ENCODE measurements at regions not wholly inside any gene's neighbourhood (a gene's known extent, or its start where the extent isn't known, plus 50 kb on each side); places are given as distances from the start of the nearest gene placed in this dataset.

GRCh38 chr5:174326372-174326771, 280.9 kb downstream of the NSG2 start:
- Histone ChIP-seq H3K9me3 (replicated peaks in 1 of 2; ENCODE audit: control insufficient read depth in 1 of 2, insufficient read depth in 1 of 2, low read length in 2 of 2) (no peaks in the 10 kb centered on the region), H3K79me2 (ENCODE audit: insufficient read depth, low read length) (no peaks in the 10 kb centered on the region), H4K20me1 (ENCODE audit: insufficient read depth, low read length) (no peaks in the 10 kb centered on the region), H3K27ac (ENCODE audit: low read depth in 1 of 2, low read length in 2 of 2) (no peak overlapping the region), H2AFZ (ENCODE audit: insufficient read depth, low read depth, low read length, poor library complexity, severe bottlenecking) (no peak overlapping the region), H3K9ac (ENCODE audit: insufficient read depth, low read length, poor library complexity, severe bottlenecking) (peak overlapping the region; percentile 21), H3K27me3 (ENCODE audit: control insufficient read depth in 2 of 2, insufficient read depth in 2 of 2, low read length in 2 of 2) (no peaks in the 10 kb centered on the region), H3K36me3 (replicated peaks in 1 of 2; ENCODE audit: control insufficient read depth in 1 of 2, insufficient read depth in 2 of 2, low read length in 2 of 2) (no peaks in the 10 kb centered on the region), H3K4me3 (replicated peaks in 1 of 3; ENCODE audit: low read depth in 2 of 3, low read length in 3 of 3) (no peak overlapping the region), H3K4me1 (ENCODE audit: control insufficient read depth in 1 of 2, insufficient read depth in 2 of 2, low read length in 2 of 2) (no peaks in the 10 kb centered on the region), H3K4me2 (replicated peaks; ENCODE audit: extremely low read depth, low read length, poor library complexity, severe bottlenecking) (no peak overlapping the region)
- H3K27me3 Mint-ChIP-seq (ENCODE audit: low read depth in 3 of 3): peaks cover 0 to 16% (median 7%) of the 10 kb centered on the region in 3 donors
- H3K9me3 Mint-ChIP-seq: peaks cover 0 to under 1% (median 0%) of the 10 kb centered on the region in 7 donors
- no peak overlapping the region for H3K4me3 Mint-ChIP-seq
- peak overlapping the region in 1 of 7 donors; percentile 55 for H3K27ac Mint-ChIP-seq
- 88% methylated on average over 2 of the region's 3 CpGs for WGBS (ENCODE audit: insufficient coverage)
- intact Hi-C loops (cut with micrococcal nuclease): no loop called here
- DNase-seq: no peak
- TF ChIP-seq CTCF (IDR thresholded peaks at IDR 0.05): no peak
- no peaks in the 10 kb centered on the region for H3K36me3 Mint-ChIP-seq
- no peaks in the 10 kb centered on the region for H3K4me1 Mint-ChIP-seq

- H3K4me1 Mint-ChIP-seq: no peaks in the 10 kb centered on the region
- intact Hi-C loops (cut with micrococcal nuclease): no loop called here
These were observed 281.9 kb downstream of the NSG2 start for GRCh38 chr5:174327317-174327864.

More at GRCh38 chr5:174327317-174327864, 281.9 kb downstream of the NSG2 start:
- H3K27ac ChIP-seq (ENCODE audit: low read depth in 1 of 2, low read length in 2 of 2): no peak overlapping the region
- Mint-ChIP-seq H3K9me3 (no peaks in the 10 kb centered on the region), H3K27me3 (ENCODE audit: low read depth in 3 of 3) (peaks cover 0 to 15% (median 7%) of the 10 kb centered on the region in 3 donors), H3K36me3 (no peaks in the 10 kb centered on the region), H3K4me3 (no peak overlapping the region), H3K27ac (no peak overlapping the region)
- no peak overlapping the region for H3K4me2 ChIP-seq (replicated peaks; ENCODE audit: extremely low read depth, low read length, poor library complexity, severe bottlenecking)
- H3K36me3 ChIP-seq (replicated peaks in 1 of 2; ENCODE audit: control insufficient read depth in 1 of 2, insufficient read depth in 2 of 2, low read length in 2 of 2): no peaks in the 10 kb centered on the region
- peak in 2 of 3 donors; percentile 12 to 24 for DNase-seq
- H2AFZ ChIP-seq (ENCODE audit: insufficient read depth, low read depth, low read length, poor library complexity, severe bottlenecking): no peak overlapping the region
- no peaks in the 10 kb centered on the region for H3K4me1 ChIP-seq (ENCODE audit: control insufficient read depth in 1 of 2, insufficient read depth in 2 of 2, low read length in 2 of 2)
- no peaks in the 10 kb centered on the region for H3K79me2 ChIP-seq (ENCODE audit: insufficient read depth, low read length)
- no peaks in the 10 kb centered on the region for H3K27me3 ChIP-seq (ENCODE audit: control insufficient read depth in 2 of 2, insufficient read depth in 2 of 2, low read length in 2 of 2)
- no peak overlapping the region for H3K9ac ChIP-seq (ENCODE audit: insufficient read depth, low read length, poor library complexity, severe bottlenecking)
- peak; percentile 66 for TF ChIP-seq CTCF (IDR thresholded peaks at IDR 0.05)
- no peak overlapping the region for H3K4me3 ChIP-seq (replicated peaks in 1 of 3; ENCODE audit: low read depth in 2 of 3, low read length in 3 of 3)
- H4K20me1 ChIP-seq (ENCODE audit: insufficient read depth, low read length): no peaks in the 10 kb centered on the region
- no peaks in the 10 kb centered on the region for H3K9me3 ChIP-seq (replicated peaks in 1 of 2; ENCODE audit: control insufficient read depth in 1 of 2, insufficient read depth in 1 of 2, low read length in 2 of 2)
- WGBS (ENCODE audit: insufficient coverage): 45% methylated on average over 5 of the region's 10 CpGs

Measured in CD14-positive monocyte (primary cell).